ENCODE measurements at regions not wholly inside any gene's neighbourhood (a gene's known extent, or its start where the extent isn't known, plus 50 kb on each side); places are given as distances from the start of the nearest gene placed in this dataset.

GRCh38 chr6:88536071-88536625 is 370.0 kb upstream of the CNR1 start:
- TF ChIP-seq CTCF (IDR thresholded peaks at IDR 0.05) (no peak), POLR2A (IDR thresholded peaks at IDR 0.05) (no peak)
